AML-193 (cell line): ENCODE measurements at regions not wholly inside any gene's neighbourhood (a gene's known extent, or its start where the extent isn't known, plus 50 kb on each side); places are given as distances from the start of the nearest gene placed in this dataset.

Experiments
- DNase-seq, 2 experiments: peaks; one replicate each; lab custom pipeline; 2025; lab: John Stamatoyannopoulos, UW

- no peak for DNase-seq
Observed at GRCh38 chr7:46989247-46989646, 592.7 kb downstream of the TNS3 start.

- DNase-seq, result no peak
Observed at GRCh38 chr7:46982928-46983327, 599.0 kb downstream of the TNS3 start.

- DNase-seq, result no peak
Observed at GRCh38 chr7:46979439-46979838, 602.5 kb downstream of the TNS3 start.

- no peak for DNase-seq
Observed at GRCh38 chr7:46975493-46975892, 606.4 kb downstream of the TNS3 start.

- DNase-seq, result no peak
Observed at GRCh38 chr7:46972205-46972604, 609.7 kb downstream of the TNS3 start.

GRCh38 chr7:46970476-46970875 is 611.4 kb downstream of the TNS3 start:
- DNase-seq, result no peak

GRCh38 chr7:46970131-46970430 is 611.8 kb downstream of the TNS3 start:
- no peak for DNase-seq

GRCh38 chr7:46969303-46970130 is 612.4 kb downstream of the TNS3 start:
- DNase-seq, result no peak

GRCh38 chr7:46968003-46968402 is 613.9 kb downstream of the TNS3 start:
- no peak for DNase-seq

- DNase-seq, result no peak
Observed at GRCh38 chr7:46963719-46964118, 618.2 kb downstream of the TNS3 start.

GRCh38 chr7:46960970-46961369 is 620.9 kb downstream of the TNS3 start:
- no peak for DNase-seq

- no peak for DNase-seq
Observed at GRCh38 chr7:46957195-46957594, 624.7 kb downstream of the TNS3 start.

GRCh38 chr7:46955531-46955930 is 626.4 kb downstream of the TNS3 start:
- no peak for DNase-seq

GRCh38 chr7:46954181-46954580 is 627.7 kb downstream of the TNS3 start:
- no peak for DNase-seq

- DNase-seq, result no peak
Observed at GRCh38 chr7:46953008-46953407, 628.9 kb downstream of the TNS3 start.

- no peak for DNase-seq
Observed at GRCh38 chr7:46949270-46949931, 632.5 kb downstream of the TNS3 start.

GRCh38 chr7:46948716-46949115 is 633.2 kb downstream of the TNS3 start:
- no peak for DNase-seq

GRCh38 chr7:46945328-46945727 is 636.6 kb downstream of the TNS3 start:
- DNase-seq, result no peak

- DNase-seq, result no peak
Observed at GRCh38 chr7:46943996-46944395, 637.9 kb downstream of the TNS3 start.

GRCh38 chr7:46942574-46942973 is 639.3 kb downstream of the TNS3 start:
- no peak for DNase-seq

GRCh38 chr7:46940178-46940577 is 641.7 kb downstream of the TNS3 start:
- no peak for DNase-seq

- no peak for DNase-seq
Observed at GRCh38 chr7:46939558-46939957, 642.4 kb downstream of the TNS3 start.

- no peak for DNase-seq
Observed at GRCh38 chr7:46939089-46939488, 642.8 kb downstream of the TNS3 start.

GRCh38 chr7:46937826-46938225 is 644.1 kb downstream of the TNS3 start:
- no peak for DNase-seq
